ENCODE measurements at regions not wholly inside any gene's neighbourhood (a gene's known extent, or its start where the extent isn't known, plus 50 kb on each side); places are given as distances from the start of the nearest gene placed in this dataset.

DNA sequence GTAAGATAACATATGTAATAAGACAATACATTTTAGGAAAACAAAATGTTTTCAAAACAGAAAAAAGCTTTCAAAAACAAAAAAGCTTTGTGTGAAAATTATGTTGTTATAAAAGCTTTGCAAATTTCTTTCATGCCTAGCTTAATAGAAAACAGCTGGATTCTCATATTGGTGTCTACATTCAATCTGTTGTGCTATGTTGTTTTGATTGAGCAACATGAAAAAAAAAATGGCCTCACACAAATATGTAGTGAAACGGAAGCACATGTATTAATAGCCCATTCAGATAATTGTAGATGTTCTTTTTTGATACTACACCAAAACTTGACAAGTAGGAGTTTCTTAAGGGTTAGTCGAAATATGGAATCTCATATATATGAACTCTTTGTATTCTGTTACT lies 197.5 kb downstream of the ZEB2 start:
- TF ChIP-seq, protein P1, sequence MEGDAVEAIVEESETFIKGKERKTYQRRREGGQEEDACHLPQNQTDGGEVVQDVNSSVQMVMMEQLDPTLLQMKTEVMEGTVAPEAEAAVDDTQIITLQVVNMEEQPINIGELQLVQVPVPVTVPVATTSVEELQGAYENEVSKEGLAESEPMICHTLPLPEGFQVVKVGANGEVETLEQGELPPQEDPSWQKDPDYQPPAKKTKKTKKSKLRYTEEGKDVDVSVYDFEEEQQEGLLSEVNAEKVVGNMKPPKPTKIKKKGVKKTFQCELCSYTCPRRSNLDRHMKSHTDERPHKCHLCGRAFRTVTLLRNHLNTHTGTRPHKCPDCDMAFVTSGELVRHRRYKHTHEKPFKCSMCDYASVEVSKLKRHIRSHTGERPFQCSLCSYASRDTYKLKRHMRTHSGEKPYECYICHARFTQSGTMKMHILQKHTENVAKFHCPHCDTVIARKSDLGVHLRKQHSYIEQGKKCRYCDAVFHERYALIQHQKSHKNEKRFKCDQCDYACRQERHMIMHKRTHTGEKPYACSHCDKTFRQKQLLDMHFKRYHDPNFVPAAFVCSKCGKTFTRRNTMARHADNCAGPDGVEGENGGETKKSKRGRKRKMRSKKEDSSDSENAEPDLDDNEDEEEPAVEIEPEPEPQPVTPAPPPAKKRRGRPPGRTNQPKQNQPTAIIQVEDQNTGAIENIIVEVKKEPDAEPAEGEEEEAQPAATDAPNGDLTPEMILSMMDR (IDR thresholded peaks at IDR 0.05), result no peak
- no peak for DNase-seq
- no peak overlapping the region for H3K9ac ChIP-seq (ENCODE audit: low read depth in 2 of 2, low read length in 2 of 2)
- no peaks in the 10 kb centered on the region for H3K27me3 ChIP-seq
- H3K9me3 ChIP-seq, result no peaks in the 10 kb centered on the region
- no peaks in the 10 kb centered on the region for H3K36me3 ChIP-seq
- no peak overlapping the region for H3K4me3 ChIP-seq
- no peaks in the 10 kb centered on the region for H3K4me1 ChIP-seq
- intact Hi-C loops (cut with DNase I), result no loop called here
- no peak overlapping the region for H3K27ac ChIP-seq

DNA sequence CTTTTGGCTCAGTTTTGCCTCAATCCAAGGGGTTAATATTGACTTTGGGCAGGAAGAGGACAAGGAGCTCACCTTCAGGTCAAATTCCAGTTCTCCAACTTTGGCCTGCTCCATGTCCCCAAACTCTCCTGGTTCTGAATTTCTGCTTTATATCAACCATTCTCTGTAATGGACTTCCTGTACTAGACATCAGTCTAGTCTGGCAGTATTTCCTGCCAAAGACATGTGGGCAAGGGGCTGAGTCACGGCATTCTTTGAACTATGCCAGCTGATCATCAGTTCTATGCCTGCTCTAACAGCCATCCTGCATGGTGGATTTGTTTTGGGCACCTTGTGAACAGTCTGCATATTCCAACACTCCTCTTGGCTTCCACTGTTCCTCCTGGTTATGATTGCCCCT lies 199.4 kb downstream of the ZEB2 start:
- H3K4me1 ChIP-seq, result no peaks in the 10 kb centered on the region
- no peak overlapping the region for H3K4me3 ChIP-seq
- H3K9me3 ChIP-seq, result no peaks in the 10 kb centered on the region
- no peak for DNase-seq
- H3K9ac ChIP-seq (ENCODE audit: low read depth in 2 of 2, low read length in 2 of 2), result no peak overlapping the region
- no peaks in the 10 kb centered on the region for H3K36me3 ChIP-seq
- no peak overlapping the region for H3K27ac ChIP-seq
- TF ChIP-seq, protein P1 (IDR thresholded peaks at IDR 0.05), result no peak
- H3K27me3 ChIP-seq, result no peaks in the 10 kb centered on the region
- intact Hi-C loops (cut with DNase I), result no loop called here

DNA sequence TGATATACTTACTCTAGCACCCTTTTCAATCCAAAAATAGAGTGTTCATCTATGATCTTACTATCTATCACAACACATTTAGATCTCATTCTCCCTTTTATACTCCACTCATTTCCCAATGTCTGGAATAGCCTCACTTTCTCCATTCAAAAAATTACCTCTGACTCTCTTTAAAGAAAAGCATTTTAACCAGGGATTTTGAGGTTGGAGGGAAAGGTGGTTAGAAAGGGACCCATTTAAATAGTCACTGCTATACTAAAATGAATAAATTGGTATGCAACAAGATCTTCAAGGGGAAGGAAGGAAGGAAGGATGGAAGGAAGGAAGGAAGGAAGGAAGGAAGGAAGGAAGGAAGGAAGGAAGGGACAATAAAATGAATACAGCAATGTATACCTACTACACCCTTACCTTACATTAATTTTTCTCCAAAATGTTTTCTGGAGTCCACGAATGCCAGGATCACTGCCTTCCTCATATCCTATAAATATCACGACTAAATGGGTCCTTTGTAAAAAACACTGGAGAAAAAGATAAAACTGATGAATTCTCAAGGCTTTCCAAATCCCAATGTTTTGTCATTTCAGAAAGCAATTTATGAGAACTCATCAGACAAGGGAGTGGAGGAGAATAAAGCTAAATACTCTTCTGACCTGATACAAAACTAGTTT lies 202.7 kb downstream of the ZEB2 start:
- TF ChIP-seq, protein P1 (IDR thresholded peaks at IDR 0.05), result no peak
- Histone ChIP-seq H3K27ac (no peak overlapping the region), H3K9me3 (no peaks in the 10 kb centered on the region), H3K27me3 (no peaks in the 10 kb centered on the region), H3K36me3 (no peaks in the 10 kb centered on the region), H3K4me1 (no peaks in the 10 kb centered on the region), H3K9ac (ENCODE audit: low read depth in 2 of 2, low read length in 2 of 2) (no peak overlapping the region), H3K4me3 (no peak overlapping the region)
- intact Hi-C loops (cut with DNase I), result no loop called here
- no peak for DNase-seq

DNA sequence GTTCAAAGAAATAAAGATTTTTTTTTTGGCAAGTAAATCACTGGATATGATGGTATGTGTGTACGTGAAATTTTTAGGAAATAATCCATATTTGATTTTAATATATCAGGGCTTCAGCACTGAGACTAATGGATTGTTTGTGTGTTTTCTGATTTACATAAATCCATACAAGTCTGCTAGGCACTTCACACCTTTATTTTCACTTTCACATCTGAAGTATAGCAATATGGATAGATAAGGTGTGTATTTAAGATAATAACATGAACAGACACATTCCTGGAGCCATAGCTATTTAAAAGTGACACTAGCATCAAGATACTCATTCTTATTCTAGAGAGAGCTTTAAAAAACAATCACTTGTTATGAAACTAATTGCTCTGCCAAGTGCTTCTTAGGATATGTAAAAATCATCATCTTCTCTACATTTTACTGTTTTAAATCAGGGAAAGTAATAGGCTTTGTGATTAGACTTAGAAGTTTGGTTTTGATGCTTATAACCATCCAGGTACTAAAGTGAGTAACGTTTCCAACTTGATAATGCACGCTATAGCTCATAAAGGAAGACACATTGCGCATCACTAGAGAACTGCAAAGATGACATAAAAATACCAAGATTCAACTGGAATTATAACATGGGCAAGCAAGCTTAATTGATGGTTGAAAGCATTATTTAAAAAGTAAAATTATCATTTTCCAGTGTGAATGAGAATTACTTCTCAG lies 208.9 kb downstream of the ZEB2 start:
- Histone ChIP-seq H3K4me1 (no peaks in the 10 kb centered on the region), H3K9me3 (no peaks in the 10 kb centered on the region), H3K27ac (no peak overlapping the region), H3K9ac (ENCODE audit: low read depth in 2 of 2, low read length in 2 of 2) (no peak overlapping the region), H3K36me3 (no peaks in the 10 kb centered on the region), H3K4me3 (no peak overlapping the region), H3K27me3 (no peaks in the 10 kb centered on the region)
- no peak for DNase-seq
- intact Hi-C loops (cut with DNase I), result no loop called here
- TF ChIP-seq, protein P1 (IDR thresholded peaks at IDR 0.05), result no peak

DNA sequence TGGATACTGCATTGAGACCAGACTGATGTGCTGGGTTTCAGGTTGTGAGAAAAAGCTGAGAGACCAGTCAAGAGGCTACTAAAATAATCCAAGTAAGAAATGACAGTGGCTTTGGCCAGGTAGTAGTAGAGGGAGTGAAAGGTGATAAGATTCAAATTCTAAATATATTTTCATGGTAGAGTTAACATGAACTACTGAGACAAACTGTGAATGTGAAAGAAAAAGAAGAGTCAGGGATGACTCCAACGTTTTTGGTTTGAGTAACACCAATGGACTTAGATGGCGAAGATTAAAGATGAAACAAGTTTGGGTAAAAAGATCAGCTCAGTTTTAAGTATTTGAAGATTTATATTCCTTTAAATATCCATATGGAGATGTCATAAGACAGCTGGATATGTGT lies 209.4 kb downstream of the ZEB2 start:
- no peak for DNase-seq
- TF ChIP-seq, protein P1 (IDR thresholded peaks at IDR 0.05), result no peak
- Histone ChIP-seq H3K4me3 (no peak overlapping the region), H3K27ac (no peak overlapping the region), H3K9me3 (no peaks in the 10 kb centered on the region), H3K4me1 (no peaks in the 10 kb centered on the region), H3K36me3 (no peaks in the 10 kb centered on the region), H3K27me3 (no peaks in the 10 kb centered on the region), H3K9ac (ENCODE audit: low read depth in 2 of 2, low read length in 2 of 2) (no peak overlapping the region)
- intact Hi-C loops (cut with DNase I), result no loop called here
